CD4-positive, alpha-beta T cell (primary cell): ENCODE measurements at regions not wholly inside any gene's neighbourhood (a gene's known extent, or its start where the extent isn't known, plus 50 kb on each side); places are given as distances from the start of the nearest gene placed in this dataset.

Experiments
- ATAC-seq: fragments of 200-7000 bp; cut with Tn5 transposase; one replicate; pipeline ENCODE4 v1.10.0; 2022; ENCODE audit warnings: mild to moderate bottlenecking; ENCODE audit not compliant: poor library complexity
- CTCF ChIA-PET: fragments of 350-600 bp; sonication (Branson Sonifier 250); formaldehyde crosslinking; loops from one replicate; lab custom pipeline; 2021; ENCODE audit warnings: antibody characterized with exemption, inconsistent platforms; lab: Charles Lee
- POLR2A ChIA-PET: fragments of 350-600 bp; sonication (Branson Sonifier 250); formaldehyde crosslinking; loops from one replicate; lab custom pipeline; 2021; ENCODE audit warnings: antibody characterized with exemption, inconsistent platforms; lab: Charles Lee
- DNase-seq, 14 experiments: peaks; one replicate each; pipeline ENCODE4 v3.0.0-alpha.2; 2013 to 2020; ENCODE audit warnings: mixed read lengths in 2 of 14
- H3K27ac ChIP-seq, 2 donors: one replicate each; pipeline versions ENCODE4 v1.5.1 to v1.7.0; 2013; ENCODE audit warnings: low read length in 2 of 2, low read depth in 1 of 2, mild to moderate bottlenecking in 1 of 2
- H3K27me3 ChIP-seq, 2 experiments: 1 replicate in 1 of 2; 2 replicates in 1 of 2; pipeline versions ENCODE4 v1.6.1 to v1.7.0; 2013; ENCODE audit warnings: low read length in 2 of 2, control low read depth in 1 of 2, mild to moderate bottlenecking in 1 of 2, moderate library complexity in 1 of 2; ENCODE audit not compliant: insufficient read depth in 2 of 2, control insufficient read depth in 1 of 2
- H3K36me3 ChIP-seq: one replicate; pipeline ENCODE4 v1.6.1; 2013; ENCODE audit warnings: low read length, control low read depth; ENCODE audit not compliant: insufficient read depth
- H3K4me1 ChIP-seq: one replicate; pipeline ENCODE4 v1.6.1; 2013; ENCODE audit warnings: low read length, control low read depth; ENCODE audit not compliant: insufficient read depth
- H3K4me3 ChIP-seq: one replicate; pipeline ENCODE4 v1.5.1; 2013; ENCODE audit warnings: mild to moderate bottlenecking, low read length, moderate library complexity
- H3K9me3 ChIP-seq, 2 experiments: 1 replicate in 1 of 2; 2 replicates in 1 of 2; pipeline versions ENCODE4 v1.6.1 to v1.7.0; 2013; ENCODE audit warnings: low read length in 2 of 2, mild to moderate bottlenecking in 2 of 2, control low read depth in 1 of 2, moderate library complexity in 1 of 2; ENCODE audit not compliant: control insufficient read depth in 1 of 2, insufficient read depth in 1 of 2
- H3K27ac Mint-ChIP-seq: one replicate; pipeline ENCODE4 v1.8.0; 2020; ENCODE audit warnings: mixed read lengths
- H3K27me3 Mint-ChIP-seq: one replicate; pipeline ENCODE4 v1.8.0; 2021; ENCODE audit warnings: mixed read lengths
- H3K36me3 Mint-ChIP-seq: one replicate; pipeline ENCODE4 v1.8.0; 2021; ENCODE audit warnings: low read depth, mixed read lengths
- H3K4me1 Mint-ChIP-seq: one replicate; pipeline ENCODE4 v1.8.0; 2021; ENCODE audit warnings: low read depth, mixed read lengths
- H3K4me3 Mint-ChIP-seq: one replicate; pipeline ENCODE4 v1.8.0; 2020; ENCODE audit warnings: mild to moderate bottlenecking, mixed read lengths
- H3K9me3 Mint-ChIP-seq: one replicate; pipeline ENCODE4 v1.8.0; 2020; ENCODE audit warnings: mixed read lengths
- CTCF ChIP-seq: fragments of 200-600 bp; IDR thresholded peaks from one replicate; pipeline ENCODE4 v1.8.0; 2022; ENCODE audit warnings: antibody characterized with exemption, mild to moderate bottlenecking
- intact Hi-C, 2 experiments: fragments of 100-400 bp; cut with DNase I in 1 of 2; cut with micrococcal nuclease in 1 of 2; formaldehyde crosslinking; loops; one replicate each; pipeline versions ENCODE4 v1.15.1 to v1.9.0; 2023 to 2025; cut with DNase I, micrococcal nuclease

DNA sequence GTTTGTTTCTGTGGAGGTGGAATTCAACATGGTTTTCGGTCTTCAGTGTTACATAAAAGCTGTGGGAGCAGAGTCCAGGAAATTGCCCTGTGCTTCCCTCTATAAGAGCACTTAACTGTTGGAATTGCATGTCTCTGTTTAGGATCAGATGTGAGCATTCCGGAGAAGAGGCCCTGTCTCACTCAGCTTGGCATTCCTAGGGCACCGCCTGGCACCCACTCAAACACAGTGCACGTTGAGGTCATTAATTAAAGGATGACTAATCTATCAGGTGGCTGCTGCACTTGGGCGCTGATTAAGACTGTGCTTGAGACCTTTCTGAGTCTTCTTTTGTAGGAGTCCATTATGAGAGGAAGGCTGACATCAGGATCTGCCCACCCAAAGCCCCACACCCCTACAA, 82.8 kb upstream of the VIPR2 start:
- Mint-ChIP-seq H3K9me3 (no peaks in the 10 kb centered on the region), H3K27me3 (no peaks in the 10 kb centered on the region), H3K36me3 (no peaks in the 10 kb centered on the region), H3K27ac (no peak overlapping the region), H3K4me1 (no peaks in the 10 kb centered on the region), H3K4me3 (no peak overlapping the region)
- ATAC-seq (no peak), DNase-seq (no peak)
- TF ChIP-seq CTCF: no peak
- Histone ChIP-seq H3K4me1 (no peaks in the 10 kb centered on the region), H3K27me3 (no peaks in the 10 kb centered on the region), H3K27ac (no peak overlapping the region), H3K9me3 (no peaks in the 10 kb centered on the region), H3K36me3 (no peaks in the 10 kb centered on the region), H3K4me3 (no peak overlapping the region)
- ChIA-PET CTCF (no interaction called here), POLR2A (no interaction called here)
- intact Hi-C loops: no loop called here

GRCh38 chr7:159226011-159226702, 81.5 kb upstream of the VIPR2 start:
- no peak overlapping the region for H3K4me3 ChIP-seq
- ChIA-PET POLR2A (no interaction called here), CTCF (no interaction called here)
- Mint-ChIP-seq H3K4me1 (no peaks in the 10 kb centered on the region), H3K9me3 (no peaks in the 10 kb centered on the region), H3K27ac (no peak overlapping the region), H3K27me3 (no peaks in the 10 kb centered on the region), H3K36me3 (no peaks in the 10 kb centered on the region), H3K4me3 (no peak overlapping the region)
- H3K27me3 ChIP-seq: no peaks in the 10 kb centered on the region
- H3K27ac ChIP-seq: no peak overlapping the region
- TF ChIP-seq CTCF: no peak
- DNase-seq (no peak), ATAC-seq (no peak)
- H3K4me1 ChIP-seq: no peaks in the 10 kb centered on the region
- intact Hi-C loops: no loop called here
- H3K36me3 ChIP-seq: no peaks in the 10 kb centered on the region
- H3K9me3 ChIP-seq: no peaks in the 10 kb centered on the region

DNA sequence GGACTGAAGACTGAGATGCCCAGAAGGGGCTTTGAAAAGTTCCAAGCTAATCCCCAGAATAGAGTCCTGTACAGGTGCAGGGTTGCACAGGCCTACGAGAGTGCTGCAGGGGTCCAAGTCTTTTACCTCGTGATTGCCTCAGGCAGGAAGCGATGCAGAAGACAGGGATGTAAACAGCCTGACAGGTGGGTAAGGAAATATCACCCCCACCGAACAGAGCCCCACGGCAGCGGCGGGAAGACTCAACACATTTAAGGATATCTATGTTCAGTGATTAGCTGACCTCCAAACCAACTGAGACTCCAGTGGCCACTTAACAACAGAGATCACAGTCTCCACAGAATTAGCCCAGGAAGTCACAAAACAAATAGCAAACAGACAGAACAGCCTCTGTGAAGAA, 73.9 kb upstream of the VIPR2 start:
- Mint-ChIP-seq H3K9me3 (no peaks in the 10 kb centered on the region), H3K36me3 (no peaks in the 10 kb centered on the region), H3K27me3 (no peaks in the 10 kb centered on the region), H3K27ac (no peak overlapping the region), H3K4me1 (no peaks in the 10 kb centered on the region), H3K4me3 (no peak overlapping the region)
- H3K36me3 ChIP-seq: no peaks in the 10 kb centered on the region
- intact Hi-C loops: no loop called here
- no peak for ATAC-seq
- no peak overlapping the region for H3K27ac ChIP-seq
- H3K9me3 ChIP-seq: no peaks in the 10 kb centered on the region
- DNase-seq: no peak
- CTCF ChIA-PET: no interaction called here
- no peak for TF ChIP-seq CTCF
- no peaks in the 10 kb centered on the region for H3K4me1 ChIP-seq
- no peaks in the 10 kb centered on the region for H3K27me3 ChIP-seq
- POLR2A ChIA-PET: interaction anchor here (0.6 kb wide), 1 partner anchor 23 kb away, joined by 3 read pairs; no protein-coding TSS in a partner anchor
- no peak overlapping the region for H3K4me3 ChIP-seq
